Right cardiac atrium (tissue), 5 donors: ENCODE measurements at regions not wholly inside any gene's neighbourhood (a gene's known extent, or its start where the extent isn't known, plus 50 kb on each side); places are given as distances from the start of the nearest gene placed in this dataset.

Source experiments
- ATAC-seq, 2 donors: fragments of 200-7000 bp; cut with Tn5 transposase; one replicate each; pipeline versions ENCODE4 v1.8.0 to v1.9.1; 2020; ENCODE audit warnings: moderate library complexity in 2 of 2, mild to moderate bottlenecking in 1 of 2
- DNase-seq, 3 donors: peaks; one replicate each; pipeline ENCODE4 v3.0.0-alpha.2; 2020
- H3K27ac ChIP-seq: one replicate; pipeline ENCODE4 v1.5.1; 2013; ENCODE audit warnings: mild to moderate bottlenecking, low read length, control low read depth, moderate library complexity
- H3K27me3 ChIP-seq: one replicate; pipeline ENCODE4 v1.6.1; 2013; ENCODE audit not compliant: control insufficient read depth, insufficient read depth
- H3K4me1 ChIP-seq: one replicate; pipeline ENCODE4 v1.6.1; 2013; ENCODE audit warnings: low read length; ENCODE audit not compliant: control insufficient read depth, insufficient read depth
- H3K4me3 ChIP-seq: one replicate; pipeline ENCODE4 v1.5.1; 2013; ENCODE audit warnings: low read length, control low read depth
- H3K9me3 ChIP-seq: one replicate; pipeline ENCODE4 v1.6.1; 2013; ENCODE audit warnings: low read length; ENCODE audit not compliant: control insufficient read depth
- WGBS: extraction: QIAGEN DNeasy Blood & Tissue Kit; methylation state at CpG from one replicate; pipeline ENCODE4 v1.1.7; 2013; 5-methylcytosine and 5-hydroxymethylcytosine counted together
- intact Hi-C, 4 donors: fragments of 100-400 bp; cut with DNase I; formaldehyde crosslinking; loops; one replicate each; pipeline versions ENCODE4 v1.11.0 to v1.14.0; 2022 to 2023
- donor health status: healthy with polysubstance abuse.
- donor health status: DM: no; HTN: yes; CAD: no.
- donor health status: DM: no; HTN: no; CAD: no.
- donor health status: DM: no; HTN: yes; CAD: no; lungs with severe emphysema.
- donor health status: DM: yes; HTN: yes; CAD: no.

DNA sequence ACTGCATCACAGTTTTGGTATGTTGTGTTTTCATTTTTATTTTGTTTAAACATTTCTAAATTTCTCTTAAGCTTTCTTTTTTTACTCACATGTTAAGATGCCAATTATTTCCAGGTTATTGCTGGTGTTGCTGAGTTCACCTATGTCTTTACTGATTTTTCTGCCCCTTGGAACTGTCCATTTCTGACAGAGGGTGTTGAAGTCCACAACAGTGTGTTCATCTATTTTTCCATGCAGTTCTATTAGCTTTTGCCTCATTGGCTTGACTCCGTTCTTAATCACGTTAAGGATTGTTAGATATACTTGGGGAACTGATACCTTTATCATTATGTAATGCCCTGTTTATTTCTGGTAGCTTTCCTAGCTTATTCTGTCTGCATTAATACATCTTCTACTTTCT lies 158.0 kb upstream of the TCERG1L start:
- 65% methylated on average over 2 of the region's 2 CpGs for WGBS
- no peak overlapping the region for H3K4me3 ChIP-seq
- ATAC-seq, result no peak
- no peaks in the 10 kb centered on the region for H3K27me3 ChIP-seq
- intact Hi-C loops, result no loop called here
- H3K4me1 ChIP-seq, result no peaks in the 10 kb centered on the region
- no peak for DNase-seq
- no peaks in the 10 kb centered on the region for H3K9me3 ChIP-seq
- no peak overlapping the region for H3K27ac ChIP-seq

DNA sequence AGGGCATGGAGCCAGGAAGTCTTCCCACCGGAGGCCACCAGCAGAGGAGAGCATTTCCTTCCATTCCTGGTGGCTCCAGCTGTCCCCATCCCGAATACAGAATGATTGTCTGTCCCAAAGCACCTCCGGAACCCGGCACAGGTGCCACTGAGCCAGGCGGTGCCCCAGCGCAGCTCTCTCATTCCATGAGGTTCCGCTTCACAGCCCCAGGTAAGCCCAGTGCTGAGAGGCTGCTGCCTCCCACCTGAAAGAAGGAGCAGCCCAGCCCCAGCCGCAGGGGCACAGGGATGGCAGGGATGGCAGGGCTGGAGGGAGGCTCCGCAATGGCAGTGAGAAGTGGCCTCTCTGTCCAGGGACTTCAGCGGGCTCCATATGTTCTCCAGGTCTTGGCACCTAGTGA lies 162.1 kb upstream of the TCERG1L start:
- intact Hi-C loops, result no loop called here
- Histone ChIP-seq H3K27me3 (no peaks in the 10 kb centered on the region), H3K4me3 (no peak overlapping the region), H3K4me1 (no peaks in the 10 kb centered on the region), H3K27ac (no peak overlapping the region), H3K9me3 (no peaks in the 10 kb centered on the region)
- 86% methylated on average over 10 of the region's 10 CpGs for WGBS
- ATAC-seq, result no peak
- DNase-seq, result no peak

DNA sequence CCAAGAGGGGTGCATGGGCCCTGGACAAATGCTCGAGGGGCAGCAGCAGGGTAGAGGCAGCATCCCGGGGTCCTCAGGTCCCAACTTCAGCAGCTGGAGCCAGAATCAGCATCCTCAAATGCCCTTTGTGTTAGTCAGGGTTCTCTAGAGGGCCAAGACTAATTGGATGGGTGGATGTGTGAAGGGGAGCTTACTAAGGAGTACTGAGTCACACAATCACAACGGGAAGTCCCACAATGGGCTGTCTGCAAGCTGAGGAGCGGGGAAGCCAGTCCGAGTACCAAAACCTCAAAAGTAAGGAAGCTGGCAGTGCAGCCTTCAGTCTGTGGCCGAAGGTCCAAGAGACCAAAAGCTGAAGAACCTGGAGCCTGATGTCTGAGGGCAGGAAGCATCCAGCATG lies 162.9 kb upstream of the TCERG1L start:
- ATAC-seq (no peak), DNase-seq (no peak)
- no peak overlapping the region for H3K27ac ChIP-seq
- no peaks in the 10 kb centered on the region for H3K9me3 ChIP-seq
- no peak overlapping the region for H3K4me3 ChIP-seq
- H3K27me3 ChIP-seq, result no peaks in the 10 kb centered on the region
- WGBS, result 69% methylated on average over 6 of the region's 6 CpGs
- H3K4me1 ChIP-seq, result no peaks in the 10 kb centered on the region
- intact Hi-C loops, result no loop called here

DNA sequence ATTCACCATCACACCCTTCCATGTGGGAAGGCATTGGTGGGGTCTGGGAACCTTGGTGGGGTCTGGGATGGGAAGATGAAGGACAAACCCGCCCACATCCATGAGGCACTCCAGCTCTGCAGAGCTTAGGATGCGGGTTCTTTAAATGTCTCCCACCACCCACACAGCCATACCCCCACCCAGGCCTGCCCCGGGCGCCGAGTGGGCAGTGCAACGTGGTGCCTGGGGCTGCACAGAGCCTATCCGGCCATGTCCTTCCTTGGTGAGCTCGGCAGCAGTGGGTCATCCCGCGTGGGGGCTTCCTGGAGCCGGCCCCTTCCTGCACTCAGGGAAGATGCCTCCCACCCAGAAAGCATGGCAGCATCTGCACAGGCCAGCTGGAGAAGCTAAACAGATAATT lies 163.5 kb upstream of the TCERG1L start:
- Histone ChIP-seq H3K9me3 (no peaks in the 10 kb centered on the region), H3K4me3 (no peak overlapping the region), H3K27ac (no peak overlapping the region), H3K27me3 (no peaks in the 10 kb centered on the region), H3K4me1 (no peaks in the 10 kb centered on the region)
- DNase-seq (no peak), ATAC-seq (no peak)
- intact Hi-C loops, result no loop called here
- 83% methylated on average over 11 of the region's 11 CpGs for WGBS

DNA sequence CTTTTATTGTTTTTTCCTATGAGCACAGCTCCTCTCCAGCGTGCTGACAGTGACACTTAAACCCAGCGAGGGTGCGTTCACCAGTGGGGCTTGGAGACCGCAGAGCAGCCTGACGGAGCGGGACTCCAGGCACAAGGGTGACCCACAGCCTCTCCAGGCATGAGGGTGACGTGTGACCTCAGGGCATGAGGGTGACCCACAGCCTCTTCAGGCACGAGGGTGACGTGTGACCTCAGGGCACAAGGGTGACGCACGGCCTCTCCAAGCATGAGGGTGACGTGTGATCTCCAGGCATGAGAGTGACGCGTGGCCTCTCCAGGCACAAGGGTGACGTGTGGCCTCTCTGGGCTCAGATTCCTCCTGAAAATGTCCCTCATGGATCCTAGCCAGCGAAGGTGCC lies 164.3 kb upstream of the TCERG1L start:
- no peak overlapping the region for H3K4me3 ChIP-seq
- H3K27ac ChIP-seq, result no peak overlapping the region
- WGBS, result 73% methylated on average over 16 of the region's 16 CpGs
- intact Hi-C loops, result no loop called here
- DNase-seq (no peak), ATAC-seq (no peak)
- no peaks in the 10 kb centered on the region for H3K9me3 ChIP-seq
- no peaks in the 10 kb centered on the region for H3K4me1 ChIP-seq
- no peaks in the 10 kb centered on the region for H3K27me3 ChIP-seq

DNA sequence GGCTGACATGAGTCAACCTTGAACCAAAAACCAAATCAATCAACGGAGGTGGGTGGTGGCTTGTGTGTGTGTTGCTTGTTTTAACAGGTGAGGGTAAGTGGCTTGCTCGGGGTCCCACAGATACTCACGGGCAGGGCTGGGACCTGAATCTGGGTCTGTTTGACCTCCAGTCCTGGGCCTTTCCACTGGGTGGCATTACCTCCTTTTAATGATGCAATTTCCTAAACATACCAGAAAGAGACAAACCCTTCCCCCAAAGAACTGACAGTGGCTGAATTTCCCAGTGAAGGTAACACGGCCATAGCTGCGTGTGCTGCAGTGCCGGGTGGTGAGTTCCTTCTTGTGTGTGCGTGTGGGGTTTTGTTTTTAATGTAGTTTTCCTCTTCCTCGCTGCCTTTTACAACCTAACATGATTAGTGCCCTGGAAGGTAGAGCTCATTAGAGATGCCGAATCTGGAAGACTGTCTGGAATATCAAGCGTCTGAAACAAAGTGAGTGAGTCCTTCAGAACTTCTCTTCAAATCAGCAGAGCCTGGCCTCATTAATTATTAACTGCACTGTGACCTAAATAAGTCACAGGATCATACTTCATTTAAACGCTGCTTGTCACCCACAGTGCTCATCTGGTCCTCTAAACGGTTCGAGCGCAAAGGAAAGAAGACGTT lies 166.1 kb upstream of the TCERG1L start:
- no peak for DNase-seq
- Histone ChIP-seq H3K4me1 (no peaks in the 10 kb centered on the region), H3K4me3 (no peak overlapping the region), H3K27ac (no peak overlapping the region), H3K27me3 (no peaks in the 10 kb centered on the region), H3K9me3 (no peaks in the 10 kb centered on the region)
- intact Hi-C loops, result no loop called here
- no peak for ATAC-seq
- 64% methylated on average over 15 of the region's 15 CpGs for WGBS

DNA sequence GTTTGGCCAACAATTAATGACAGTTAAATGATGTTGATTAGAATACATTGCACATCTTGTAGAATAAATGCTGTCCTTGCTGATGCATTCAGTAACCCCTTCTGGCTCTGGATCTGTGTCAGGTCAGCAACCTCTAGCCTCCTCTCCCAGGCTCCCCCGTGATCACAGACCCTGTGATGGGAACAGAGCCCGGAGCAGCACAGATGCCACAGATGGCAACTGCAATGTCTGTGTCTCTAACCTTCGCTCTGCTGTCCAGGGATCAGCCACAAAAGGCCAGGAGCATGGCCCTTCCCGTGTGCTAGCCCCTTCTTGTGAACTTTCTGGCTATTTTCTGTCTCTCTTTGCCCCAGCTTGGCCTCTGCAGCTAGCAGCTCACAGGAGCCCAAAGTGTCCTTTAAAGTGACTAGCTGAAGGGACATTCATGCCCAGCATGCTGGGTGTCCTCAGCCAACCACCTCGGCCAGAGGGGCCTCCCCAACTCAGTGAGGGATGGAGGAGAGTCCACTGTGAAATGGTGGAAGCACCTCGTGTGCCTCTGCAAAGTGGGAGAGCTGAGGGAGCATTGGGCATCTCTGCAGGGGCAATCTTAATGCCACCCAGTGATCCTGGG lies 167.0 kb upstream of the TCERG1L start:
- WGBS, result 50% methylated on average over 6 of the region's 6 CpGs
- Histone ChIP-seq H3K4me1 (no peaks in the 10 kb centered on the region), H3K4me3 (no peak overlapping the region), H3K27ac (no peak overlapping the region), H3K27me3 (no peaks in the 10 kb centered on the region), H3K9me3 (no peaks in the 10 kb centered on the region)
- DNase-seq (no peak), ATAC-seq (no peak)
- intact Hi-C loops, result no loop called here

DNA sequence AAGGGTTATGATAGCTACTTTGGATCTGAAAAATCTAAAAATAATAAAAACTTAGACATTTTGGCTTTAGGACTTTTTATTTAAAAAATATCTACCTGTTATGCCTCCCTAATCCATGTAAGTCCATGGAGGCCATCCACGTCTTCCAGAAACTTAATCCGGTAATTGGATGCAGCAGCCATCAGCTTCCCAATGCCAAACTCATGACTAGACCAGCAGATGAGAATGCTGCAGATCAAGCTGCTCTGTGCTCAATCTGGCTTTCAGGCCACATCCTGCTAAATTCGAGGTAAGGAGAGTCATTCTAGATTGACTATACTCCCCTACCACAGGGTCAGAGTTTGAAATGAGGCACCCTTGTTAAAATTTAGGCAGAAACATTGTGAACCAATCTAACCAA lies 168.5 kb upstream of the TCERG1L start:
- Histone ChIP-seq H3K27ac (no peak overlapping the region), H3K4me1 (no peaks in the 10 kb centered on the region), H3K4me3 (no peak overlapping the region), H3K9me3 (no peaks in the 10 kb centered on the region), H3K27me3 (no peaks in the 10 kb centered on the region)
- WGBS, result 77% methylated on average over 3 of the region's 3 CpGs
- intact Hi-C loops, result no loop called here
- no peak for DNase-seq
- no peak for ATAC-seq

DNA sequence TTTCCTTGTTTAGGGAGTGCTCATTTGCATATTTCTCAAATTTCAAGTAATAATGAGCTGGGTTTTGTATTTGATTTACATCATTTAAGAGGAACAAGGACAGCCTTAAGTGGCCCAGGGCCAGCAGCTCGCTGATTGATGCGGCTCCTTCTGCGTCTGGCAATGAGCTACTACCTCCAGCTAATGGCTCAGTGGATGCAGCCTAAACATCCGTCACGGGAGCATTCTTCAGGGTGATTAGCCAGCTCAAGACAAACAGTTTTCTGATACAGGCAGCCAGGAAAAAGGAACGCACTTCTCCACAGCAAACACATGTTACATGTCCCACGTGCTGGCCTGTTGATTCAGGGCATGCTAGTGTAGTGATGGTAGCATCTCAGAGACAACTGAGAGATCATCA lies 169.3 kb upstream of the TCERG1L start:
- no peaks in the 10 kb centered on the region for H3K9me3 ChIP-seq
- WGBS, result 41% methylated on average over 7 of the region's 7 CpGs
- no peaks in the 10 kb centered on the region for H3K27me3 ChIP-seq
- no peak overlapping the region for H3K4me3 ChIP-seq
- H3K27ac ChIP-seq, result no peak overlapping the region
- DNase-seq, result no peak
- no peak for ATAC-seq
- no peaks in the 10 kb centered on the region for H3K4me1 ChIP-seq
- intact Hi-C loops, result no loop called here

DNA sequence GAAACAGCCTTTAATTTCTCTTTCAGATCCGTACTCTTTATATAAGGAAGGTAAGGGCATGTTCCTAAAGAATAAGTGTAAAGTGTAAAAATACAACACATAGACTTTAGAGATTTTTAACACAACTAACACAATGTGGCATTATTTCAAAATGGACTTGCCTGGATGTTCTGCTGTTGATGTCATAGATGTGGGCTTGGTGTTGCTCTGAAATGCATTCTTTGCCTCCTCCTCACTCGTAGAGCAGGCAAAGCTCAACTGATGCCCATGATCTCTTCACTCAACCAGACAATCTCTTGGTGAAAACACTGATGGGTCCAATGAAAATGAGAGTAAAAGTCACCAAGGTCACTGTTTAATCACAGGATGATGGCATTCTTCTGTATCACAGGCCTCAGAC lies 174.2 kb upstream of the TCERG1L start:
- H3K4me1 ChIP-seq, result no peaks in the 10 kb centered on the region
- no peak overlapping the region for H3K27ac ChIP-seq
- DNase-seq (no peak), ATAC-seq (no peak)
- intact Hi-C loops, result no loop called here
- no peak overlapping the region for H3K4me3 ChIP-seq
- whole genome bisulfite sequencing, result 54% methylated on average over 2 of the region's 2 CpGs
- no peaks in the 10 kb centered on the region for H3K9me3 ChIP-seq
- no peaks in the 10 kb centered on the region for H3K27me3 ChIP-seq

DNA sequence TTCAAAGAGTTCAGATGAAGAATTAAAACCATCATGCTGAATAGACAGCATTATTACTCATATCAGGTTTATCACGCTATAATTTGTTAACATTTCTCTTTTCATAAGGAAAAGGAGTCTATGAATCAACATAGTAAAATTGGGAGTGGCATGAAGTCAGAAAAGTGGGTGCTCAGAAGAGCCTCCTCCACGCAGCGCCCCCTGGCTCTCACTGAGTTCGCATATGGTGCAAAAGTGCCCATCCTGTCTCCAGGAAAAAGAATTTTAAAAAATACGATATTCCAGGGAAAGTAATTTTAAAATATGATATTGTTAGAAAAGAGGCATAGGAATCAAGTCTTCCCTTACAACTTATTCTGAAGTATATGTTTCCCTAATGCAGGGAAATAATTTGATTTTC lies 176.3 kb upstream of the TCERG1L start:
- no peaks in the 10 kb centered on the region for H3K4me1 ChIP-seq
- ATAC-seq (no peak), DNase-seq (no peak)
- no peak overlapping the region for H3K4me3 ChIP-seq
- no peaks in the 10 kb centered on the region for H3K9me3 ChIP-seq
- no peak overlapping the region for H3K27ac ChIP-seq
- H3K27me3 ChIP-seq, result no peaks in the 10 kb centered on the region
- 79% methylated on average over 5 of the region's 5 CpGs for WGBS
- intact Hi-C loops, result no loop called here
